GM23248 (cell line): ENCODE measurements at regions not wholly inside any gene's neighbourhood (a gene's known extent, or its start where the extent isn't known, plus 50 kb on each side); places are given as distances from the start of the nearest gene placed in this dataset.
"Not testable (repeated sequence)": the region's sequence is repeated elsewhere in the genome, so short reads cannot be mapped to it uniquely, and the experiment has no call there.

ENCODE experiments used
- DNase-seq: peaks from one replicate; pipeline ENCODE4 v3.0.0-alpha.2; 2015
- H2AFZ ChIP-seq: fragments of 200-600 bp; sonication (generic); 2 replicates; pipeline ENCODE4 v1.6.1; 2016; ENCODE audit warnings: antibody characterized with exemption
- H3F3A ChIP-seq: fragments of 200-600 bp; sonication (generic); 2 replicates; pipeline ENCODE4 v1.6.1; 2016; ENCODE audit warnings: mild to moderate bottlenecking, antibody characterized with exemption, mixed run types; ENCODE audit not compliant: insufficient read depth
- H3K27ac ChIP-seq: fragments of 200-600 bp; sonication (generic); 2 replicates; pipeline ENCODE4 v1.5.1; 2016; ENCODE audit warnings: mild to moderate bottlenecking
- H3K27me3 ChIP-seq: fragments of 200-600 bp; sonication (generic); replicated peaks from 2 replicates; pipeline ENCODE4 v1.6.1; 2016; ENCODE audit warnings: mild to moderate bottlenecking; ENCODE audit not compliant: insufficient read depth
- H3K36me3 ChIP-seq: fragments of 200-600 bp; sonication (generic); 2 replicates; pipeline ENCODE4 v1.6.1; 2016; ENCODE audit warnings: low read depth, mild to moderate bottlenecking
- H3K4me1 ChIP-seq: fragments of 200-600 bp; sonication (generic); 2 replicates; pipeline ENCODE4 v1.6.1; 2016; ENCODE audit warnings: mild to moderate bottlenecking; ENCODE audit not compliant: insufficient read depth
- H3K4me2 ChIP-seq: fragments of 200-600 bp; sonication (generic); one replicate; pipeline ENCODE4 v1.6.1; 2016; ENCODE audit warnings: mild to moderate bottlenecking; ENCODE audit not compliant: unreplicated experiment
- H3K4me3 ChIP-seq: fragments of 200-600 bp; sonication (generic); 2 replicates; pipeline ENCODE4 v1.5.1; 2016; ENCODE audit warnings: mild to moderate bottlenecking
- H3K79me2 ChIP-seq: fragments of 200-600 bp; sonication (generic); 2 replicates; pipeline ENCODE4 v1.6.1; 2016; ENCODE audit warnings: mild to moderate bottlenecking; ENCODE audit not compliant: insufficient read depth
- H3K9ac ChIP-seq: fragments of 200-600 bp; sonication (generic); 2 replicates; pipeline ENCODE4 v1.6.1; 2016; ENCODE audit warnings: mild to moderate bottlenecking
- H3K9me2 ChIP-seq: fragments of 200-600 bp; sonication (generic); 2 replicates; pipeline ENCODE4 v1.6.1; 2016; ENCODE audit warnings: mixed run types, mild to moderate bottlenecking, moderate library complexity; ENCODE audit not compliant: insufficient read depth
- H3K9me3 ChIP-seq: fragments of 200-600 bp; sonication (generic); one replicate; pipeline ENCODE4 v1.6.1; 2017; ENCODE audit warnings: low read depth
- H4K20me1 ChIP-seq: fragments of 200-600 bp; sonication (generic); 2 replicates; pipeline ENCODE4 v1.6.0; 2016; ENCODE audit not compliant: insufficient read depth
- EZH2 ChIP-seq: fragments of 200-600 bp; sonication (generic); IDR thresholded peaks from 2 replicates; pipeline ENCODE4 v1.6.1; 2018; ENCODE audit warnings: antibody characterized with exemption, mild to moderate bottlenecking; ENCODE audit not compliant: insufficient read depth, poor library complexity, severe bottlenecking
- EZH2phosphoT487 ChIP-seq: fragments of 200-600 bp; sonication (generic); IDR thresholded peaks from 2 replicates; pipeline ENCODE4 v1.6.1; 2018; ENCODE audit warnings: antibody characterized with exemption, moderate library complexity, mild to moderate bottlenecking, low read depth; ENCODE audit not compliant: insufficient read depth
- WGBS, 2 experiments: methylation state at CpG; one replicate each; pipeline ENCODE4 v1.1.6; 2015 to 2017; ENCODE audit warnings: low lambda C conversion rate in 2 of 2, low coverage in 1 of 2; ENCODE audit errors: missing lambda C conversion rate in 2 of 2; 5-methylcytosine and 5-hydroxymethylcytosine counted together
- in situ Hi-C: fragments of 300-500 bp; cut with MboI; formaldehyde crosslinking; loops from 2 replicates; pipeline ENCODE4 v1.15.0; 2020

- DNase-seq = no peak
- H3K4me2 ChIP-seq = no peak overlapping the region
- H3K4me3 ChIP-seq = no peak overlapping the region
- no peaks in the 10 kb centered on the region for H3K9me2 ChIP-seq
- no peaks in the 10 kb centered on the region for H3K79me2 ChIP-seq
- WGBS, 2 experiments = 22 to 28% methylated on average over 7 of the region's 7 CpGs
- H3F3A ChIP-seq = no peaks in the 10 kb centered on the region
- H3K27ac ChIP-seq = no peak overlapping the region
- no peaks in the 10 kb centered on the region for H4K20me1 ChIP-seq
- H3K36me3 ChIP-seq = no peaks in the 10 kb centered on the region
- H3K27me3 ChIP-seq = no peaks in the 10 kb centered on the region
- H3K9me3 ChIP-seq = peaks cover 9% of the 10 kb centered on the region
- H3K4me1 ChIP-seq = no peaks in the 10 kb centered on the region
- in situ Hi-C loops = no loop called here
- TF ChIP-seq EZH2phosphoT487 (no peak), EZH2 (no peak)
- no peak overlapping the region for H3K9ac ChIP-seq
- no peak overlapping the region for H2AFZ ChIP-seq
Measured at GRCh38 chr1:105087506-105087905, 1337.8 kb downstream of the AMY1C start.

GRCh38 chr1:105088166-105088565 lies 1338.5 kb downstream of the AMY1C start:
- Histone ChIP-seq H3K36me3 (no peaks in the 10 kb centered on the region), H2AFZ (no peak overlapping the region), H3K79me2 (no peaks in the 10 kb centered on the region), H3K27ac (no peak overlapping the region), H3K9ac (no peak overlapping the region), H3K4me2 (no peak overlapping the region), H3K27me3 (no peaks in the 10 kb centered on the region), H4K20me1 (no peaks in the 10 kb centered on the region), H3K4me1 (no peaks in the 10 kb centered on the region), H3F3A (no peaks in the 10 kb centered on the region), H3K9me2 (no peaks in the 10 kb centered on the region), H3K4me3 (no peak overlapping the region), H3K9me3 (peaks cover 9% of the 10 kb centered on the region)
- TF ChIP-seq EZH2phosphoT487 = no peak
- TF ChIP-seq EZH2 = no peak
- 18 to 26% methylated on average over 1 of the region's 1 CpG for WGBS, 2 experiments
- in situ Hi-C loops = no loop called here
- no peak for DNase-seq

GRCh38 chr1:105093893-105094292 lies 1344.2 kb downstream of the AMY1C start:
- H3F3A ChIP-seq, DNase-seq, H3K79me2 ChIP-seq, H3K4me2 ChIP-seq, H3K4me3 ChIP-seq, H3K27me3 ChIP-seq, H3K4me1 ChIP-seq, H3K9me3 ChIP-seq, H3K36me3 ChIP-seq, H3K9me2 ChIP-seq, H3K9ac ChIP-seq, in situ Hi-C loops, H4K20me1 ChIP-seq, H2AFZ ChIP-seq, H3K27ac ChIP-seq: not testable (repeated sequence)
- 33 to 67% methylated on average over 1 of the region's 1 CpG for WGBS, 2 experiments

- DNase-seq = no peak
- Histone ChIP-seq H3K4me3 (no peak overlapping the region), H3K79me2 (no peaks in the 10 kb centered on the region), H3K4me2 (no peak overlapping the region), H3K9me2 (peaks cover 3% of the 10 kb centered on the region; the same call in 1 of the 2 replicates), H3K27me3 (no peaks in the 10 kb centered on the region), H3K9me3 (no peaks in the 10 kb centered on the region), H4K20me1 (no peaks in the 10 kb centered on the region), H3F3A (no peaks in the 10 kb centered on the region), H3K36me3 (no peaks in the 10 kb centered on the region), H3K4me1 (no peaks in the 10 kb centered on the region), H2AFZ (no peak overlapping the region), H3K27ac (no peak overlapping the region), H3K9ac (no peak overlapping the region)
- in situ Hi-C loops = no loop called here
- 10 to 20% methylated on average over 1 of the region's 1 CpG for WGBS, 2 experiments
- TF ChIP-seq EZH2 = no peak
- no peak for TF ChIP-seq EZH2phosphoT487
Measured at GRCh38 chr1:105100102-105100501, 1350.4 kb downstream of the AMY1C start.

GRCh38 chr1:105101261-105101660 lies 1351.6 kb downstream of the AMY1C start:
- no peak overlapping the region for H3K4me3 ChIP-seq
- peaks cover 3% of the 10 kb centered on the region; the same call in 1 of the 2 replicates for H3K9me2 ChIP-seq
- H3K36me3 ChIP-seq = no peaks in the 10 kb centered on the region
- no peaks in the 10 kb centered on the region for H3K4me1 ChIP-seq
- 23 to 25% methylated on average over 3 of the region's 3 CpGs for WGBS, 2 experiments
- H3K9me3 ChIP-seq = no peaks in the 10 kb centered on the region
- no peak overlapping the region for H3K9ac ChIP-seq
- H3F3A ChIP-seq = no peaks in the 10 kb centered on the region
- in situ Hi-C loops = no loop called here
- DNase-seq = no peak
- H2AFZ ChIP-seq = no peak overlapping the region
- no peaks in the 10 kb centered on the region for H3K27me3 ChIP-seq
- no peaks in the 10 kb centered on the region for H4K20me1 ChIP-seq
- TF ChIP-seq EZH2 (no peak), EZH2phosphoT487 (no peak)
- H3K79me2 ChIP-seq = no peaks in the 10 kb centered on the region
- H3K4me2 ChIP-seq = no peak overlapping the region
- no peak overlapping the region for H3K27ac ChIP-seq
